ENCODE measurements at regions not wholly inside any gene's neighbourhood (a gene's known extent, or its start where the extent isn't known, plus 50 kb on each side); places are given as distances from the start of the nearest gene placed in this dataset.

DNA sequence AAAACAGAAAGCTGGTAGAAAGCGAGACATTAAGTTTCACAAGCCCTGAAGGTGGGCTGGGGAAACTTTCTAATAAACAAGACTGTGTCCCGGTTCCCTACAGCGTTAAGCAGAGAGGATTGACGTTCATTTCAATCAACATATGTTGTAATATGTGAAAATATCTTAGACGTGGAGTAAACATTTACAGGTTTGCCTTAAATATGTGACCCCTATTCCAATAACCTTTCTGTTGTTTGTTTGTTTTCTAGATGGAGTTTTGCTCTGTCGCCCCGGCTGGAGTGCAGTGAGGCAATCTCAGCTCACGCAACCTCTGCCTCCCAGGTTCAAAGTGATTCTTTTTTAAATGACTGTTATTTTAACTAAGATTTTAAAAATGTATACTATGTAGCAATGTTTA is 526.2 kb downstream of the SUCLA2 start:
- TF ChIP-seq, protein P1, sequence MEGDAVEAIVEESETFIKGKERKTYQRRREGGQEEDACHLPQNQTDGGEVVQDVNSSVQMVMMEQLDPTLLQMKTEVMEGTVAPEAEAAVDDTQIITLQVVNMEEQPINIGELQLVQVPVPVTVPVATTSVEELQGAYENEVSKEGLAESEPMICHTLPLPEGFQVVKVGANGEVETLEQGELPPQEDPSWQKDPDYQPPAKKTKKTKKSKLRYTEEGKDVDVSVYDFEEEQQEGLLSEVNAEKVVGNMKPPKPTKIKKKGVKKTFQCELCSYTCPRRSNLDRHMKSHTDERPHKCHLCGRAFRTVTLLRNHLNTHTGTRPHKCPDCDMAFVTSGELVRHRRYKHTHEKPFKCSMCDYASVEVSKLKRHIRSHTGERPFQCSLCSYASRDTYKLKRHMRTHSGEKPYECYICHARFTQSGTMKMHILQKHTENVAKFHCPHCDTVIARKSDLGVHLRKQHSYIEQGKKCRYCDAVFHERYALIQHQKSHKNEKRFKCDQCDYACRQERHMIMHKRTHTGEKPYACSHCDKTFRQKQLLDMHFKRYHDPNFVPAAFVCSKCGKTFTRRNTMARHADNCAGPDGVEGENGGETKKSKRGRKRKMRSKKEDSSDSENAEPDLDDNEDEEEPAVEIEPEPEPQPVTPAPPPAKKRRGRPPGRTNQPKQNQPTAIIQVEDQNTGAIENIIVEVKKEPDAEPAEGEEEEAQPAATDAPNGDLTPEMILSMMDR (IDR thresholded peaks at IDR 0.05; ENCODE audit: insufficient read depth, low read length, poor library complexity, severe bottlenecking): no peak
- no peak for TF ChIP-seq EZH2phosphoT487 (conservative IDR thresholded peaks at IDR 0.05; ENCODE audit: low read length)
